SH-SY5Y (cell line): ENCODE measurements at regions not wholly inside any gene's neighbourhood (a gene's known extent, or its start where the extent isn't known, plus 50 kb on each side); places are given as distances from the start of the nearest gene placed in this dataset.

Source experiments
- GATA2 ChIP-seq: IDR thresholded peaks from 2 replicates; pipeline ENCODE4 v1.6.1; 2011; ENCODE audit warnings: mild to moderate bottlenecking, low read depth, low read length
- GATA3 ChIP-seq: IDR thresholded peaks from 2 replicates; pipeline ENCODE4 v1.6.1; 2011; ENCODE audit warnings: low read depth, mild to moderate bottlenecking, low read length, moderate library complexity

- TF ChIP-seq GATA2 (no peak), GATA3 (no peak)
These were observed 529.1 kb downstream of the ZNF804A start for GRCh38 chr2:185127412-185127811.
